ENCODE measurements at regions not wholly inside any gene's neighbourhood (a gene's known extent, or its start where the extent isn't known, plus 50 kb on each side); places are given as distances from the start of the nearest gene placed in this dataset.

- Histone ChIP-seq H3K36me3 (no peaks in the 10 kb centered on the region), H3K27me3 (ENCODE audit: insufficient read depth, low read depth, severe bottlenecking) (no peaks in the 10 kb centered on the region), H3K4me3 (ENCODE audit: low read depth, low read length) (no peak overlapping the region), H3K27ac (peak overlapping the region; percentile 85), H3K9me3 (ENCODE audit: severe bottlenecking) (no peaks in the 10 kb centered on the region)
- DNase-seq = peak; percentile 74
- no peak for TF ChIP-seq CTCF (IDR thresholded peaks at IDR 0.05; ENCODE audit: low read depth, low read length)
These were observed 626.5 kb upstream of the ZNF608 start for GRCh38 chr5:125372694-125373631.

GRCh38 chr5:125375143-125375542 is 628.7 kb upstream of the ZNF608 start:
- no peaks in the 10 kb centered on the region for H3K36me3 ChIP-seq
- no peak for DNase-seq
- no peaks in the 10 kb centered on the region for H3K9me3 ChIP-seq (ENCODE audit: severe bottlenecking)
- H3K27me3 ChIP-seq (ENCODE audit: insufficient read depth, low read depth, severe bottlenecking) = no peaks in the 10 kb centered on the region
- TF ChIP-seq CTCF (IDR thresholded peaks at IDR 0.05; ENCODE audit: low read depth, low read length) = no peak
- H3K27ac ChIP-seq = peak overlapping the region; percentile 85
- H3K4me3 ChIP-seq (ENCODE audit: low read depth, low read length) = no peak overlapping the region

GRCh38 chr5:125376059-125376641 is 629.7 kb upstream of the ZNF608 start:
- Histone ChIP-seq H3K9me3 (ENCODE audit: severe bottlenecking) (no peaks in the 10 kb centered on the region), H3K36me3 (no peaks in the 10 kb centered on the region), H3K27ac (peak overlapping the region; percentile 85), H3K4me3 (ENCODE audit: low read depth, low read length) (no peak overlapping the region), H3K27me3 (ENCODE audit: insufficient read depth, low read depth, severe bottlenecking) (no peaks in the 10 kb centered on the region)
- TF ChIP-seq CTCF (IDR thresholded peaks at IDR 0.05; ENCODE audit: low read depth, low read length) = no peak
- peak; percentile 77 for DNase-seq

GRCh38 chr5:125377141-125377540 is 630.7 kb upstream of the ZNF608 start:
- H3K27me3 ChIP-seq (ENCODE audit: insufficient read depth, low read depth, severe bottlenecking) = no peaks in the 10 kb centered on the region
- no peaks in the 10 kb centered on the region for H3K9me3 ChIP-seq (ENCODE audit: severe bottlenecking)
- H3K4me3 ChIP-seq (ENCODE audit: low read depth, low read length) = no peak overlapping the region
- TF ChIP-seq CTCF (IDR thresholded peaks at IDR 0.05; ENCODE audit: low read depth, low read length) = no peak
- H3K36me3 ChIP-seq = no peaks in the 10 kb centered on the region
- DNase-seq = no peak
- H3K27ac ChIP-seq = peak overlapping the region; percentile 85

GRCh38 chr5:125381290-125381689 is 634.9 kb upstream of the ZNF608 start:
- Histone ChIP-seq H3K27me3 (ENCODE audit: insufficient read depth, low read depth, severe bottlenecking) (no peaks in the 10 kb centered on the region), H3K9me3 (ENCODE audit: severe bottlenecking) (no peaks in the 10 kb centered on the region), H3K36me3 (no peaks in the 10 kb centered on the region), H3K4me3 (ENCODE audit: low read depth, low read length) (no peak overlapping the region), H3K27ac (no peak overlapping the region)
- no peak for TF ChIP-seq CTCF (IDR thresholded peaks at IDR 0.05; ENCODE audit: low read depth, low read length)
- no peak for DNase-seq

Data from WERI-Rb-1 (cell line).